Activated naive CD4-positive, alpha-beta T cell treated with anti-CD3 and anti-CD28 coated beads, Interleukin-2, amount 50 U/mL, for 16 hours (primary cell): ENCODE measurements at regions not wholly inside any gene's neighbourhood (a gene's known extent, or its start where the extent isn't known, plus 50 kb on each side); places are given as distances from the start of the nearest gene placed in this dataset.

Experiments
- DNase-seq: peaks from one replicate; pipeline ENCODE4 v3.0.0-alpha.2; 2020

DNA sequence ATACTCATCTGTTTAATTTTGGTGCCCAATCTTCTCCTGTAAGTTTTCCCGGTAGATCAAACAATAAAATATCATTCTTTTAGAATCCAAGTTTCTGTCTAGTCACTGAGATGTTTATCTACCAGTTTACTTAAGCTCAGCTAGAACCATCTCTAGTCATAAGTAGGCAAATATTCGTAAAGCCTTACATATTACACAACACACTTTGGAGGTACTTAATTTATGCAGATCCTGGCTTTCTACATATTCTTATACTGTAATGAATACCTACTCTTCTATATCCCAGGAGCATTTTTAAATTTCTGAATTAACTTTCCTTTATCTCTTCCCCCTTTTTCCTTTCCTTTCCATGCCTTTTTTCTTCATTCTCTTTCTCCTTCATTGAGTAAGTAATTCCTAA, 185.9 kb upstream of the ZBTB20 start:
- DNase-seq = no peak

DNA sequence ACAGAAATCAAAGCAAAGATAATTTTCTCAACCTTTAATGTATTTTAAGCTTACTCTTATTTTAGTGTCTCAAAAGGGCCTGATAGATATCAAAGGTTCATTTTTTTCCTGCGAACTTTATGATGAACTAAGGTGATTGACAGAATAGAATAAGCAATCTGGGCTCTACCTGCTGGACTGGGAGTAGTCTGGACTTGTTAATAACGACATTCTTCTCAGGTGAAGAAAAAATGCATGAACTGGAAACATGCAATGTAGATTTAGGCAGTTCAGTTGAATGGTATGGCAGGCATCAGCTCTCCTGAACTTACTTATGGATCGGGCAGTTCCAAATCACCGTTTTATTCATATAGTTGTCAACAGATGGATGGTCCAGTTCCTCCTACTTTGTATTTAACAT, 189.7 kb upstream of the ZBTB20 start:
- DNase-seq = no peak

DNA sequence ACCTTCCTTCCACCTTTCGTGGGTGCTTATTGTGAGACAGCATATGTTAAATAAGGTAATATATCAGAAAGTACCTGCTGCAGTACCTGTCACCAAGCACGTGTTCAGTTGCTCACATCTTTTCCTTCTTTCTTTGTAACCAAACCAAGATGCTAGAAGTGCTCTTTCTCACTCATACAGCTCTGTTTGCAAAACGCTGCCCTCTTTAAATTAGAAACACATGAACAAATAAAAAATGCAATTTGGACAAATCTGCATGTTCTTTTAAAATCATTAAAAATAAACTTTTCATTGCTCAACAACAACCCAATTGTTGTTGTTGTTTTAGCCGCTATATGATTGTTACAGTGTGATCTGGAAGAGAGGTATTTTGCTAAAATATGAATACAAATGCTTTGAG, 193.5 kb upstream of the ZBTB20 start:
- no peak for DNase-seq

DNA sequence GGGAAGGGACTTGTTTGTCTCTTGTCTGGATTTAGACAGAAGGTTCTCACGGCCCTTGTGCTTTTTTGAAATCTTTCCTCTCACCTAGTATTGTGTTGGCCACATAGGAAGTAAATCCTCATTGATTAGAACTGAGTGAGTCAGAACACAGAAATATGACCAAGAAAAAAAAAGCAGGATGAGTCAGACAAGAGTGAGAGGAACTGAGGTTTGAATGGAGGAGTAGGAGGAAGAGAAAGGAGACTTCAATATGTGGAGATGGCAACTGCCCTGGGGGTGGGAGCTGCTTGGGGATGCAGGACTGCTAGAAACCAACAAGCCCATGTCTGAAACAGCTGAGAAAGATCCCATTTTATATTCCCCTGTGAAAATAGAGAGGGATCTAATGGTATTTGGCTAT, 194.1 kb upstream of the ZBTB20 start:
- no peak for DNase-seq

GRCh38 chr3:115347737-115348136, 200.6 kb upstream of the ZBTB20 start:
- no peak for DNase-seq

- no peak for DNase-seq
Observed at GRCh38 chr3:115348412-115348811, 201.3 kb upstream of the ZBTB20 start.

DNA sequence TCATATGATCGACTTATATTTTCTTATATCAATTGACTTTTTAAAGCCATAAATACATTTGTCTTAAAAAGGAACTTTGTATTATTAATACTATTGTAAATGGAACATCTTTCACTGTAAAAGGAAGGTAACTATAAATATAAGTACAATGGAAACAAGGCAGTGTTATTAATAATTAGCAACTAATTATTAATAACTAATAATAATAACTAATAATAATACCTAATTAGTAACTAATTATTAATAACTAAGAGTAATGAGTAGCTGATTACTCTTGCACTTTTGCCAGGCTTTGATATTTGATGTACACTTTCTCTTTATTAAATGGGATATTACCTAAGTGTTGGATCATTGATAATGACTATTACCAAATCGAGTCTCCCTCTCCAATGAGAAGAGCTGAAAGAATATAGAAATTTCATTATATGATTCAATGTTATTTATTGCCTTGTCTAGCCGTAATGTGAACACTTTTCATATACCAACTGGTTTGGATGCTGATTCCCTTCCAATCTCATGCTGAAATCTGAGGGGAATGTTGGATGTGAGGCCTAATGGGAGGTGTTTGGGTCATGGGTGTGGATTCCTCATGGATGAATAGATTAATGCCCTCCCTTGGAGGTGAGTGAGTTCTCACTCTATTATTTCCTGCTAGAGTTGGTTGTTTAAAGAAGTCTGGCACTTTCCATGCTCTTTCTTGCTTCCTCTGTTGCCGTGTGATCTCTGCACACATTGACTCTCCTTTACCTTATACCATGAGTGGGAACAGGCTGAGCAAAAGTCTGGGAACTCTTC, 202.1 kb upstream of the ZBTB20 start:
- DNase-seq = no peak

- no peak for DNase-seq
Observed at GRCh38 chr3:115350606-115351005, 203.5 kb upstream of the ZBTB20 start.

- no peak for DNase-seq
Observed at GRCh38 chr3:115351193-115351592, 204.1 kb upstream of the ZBTB20 start.

- DNase-seq = no peak
Observed at GRCh38 chr3:115354010-115354409, 206.9 kb upstream of the ZBTB20 start.

GRCh38 chr3:115357456-115357855, 210.4 kb upstream of the ZBTB20 start:
- no peak for DNase-seq

- DNase-seq = no peak
Observed at GRCh38 chr3:115359536-115359935, 212.4 kb upstream of the ZBTB20 start.

DNA sequence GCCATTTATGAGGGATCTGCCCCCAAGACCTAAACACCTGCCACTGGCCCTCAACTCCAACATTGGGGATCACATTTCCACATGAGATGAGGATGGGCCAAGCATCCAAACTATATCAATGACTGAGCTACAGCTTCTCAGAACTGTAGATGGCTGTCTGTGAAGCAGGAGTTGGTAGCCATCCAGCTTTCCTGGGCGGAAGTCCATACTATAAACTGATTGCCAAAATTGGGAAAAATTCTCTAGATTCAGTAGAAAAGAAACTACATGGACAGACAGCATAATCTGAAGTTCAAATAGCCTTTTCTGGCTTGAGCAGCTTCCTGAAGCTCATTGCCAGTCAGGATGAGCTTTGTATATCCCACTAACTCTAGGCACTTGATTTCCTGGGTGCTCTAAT, 214.7 kb upstream of the ZBTB20 start:
- DNase-seq = no peak

- DNase-seq = no peak
Observed at GRCh38 chr3:115363071-115363470, 216.0 kb upstream of the ZBTB20 start.

DNA sequence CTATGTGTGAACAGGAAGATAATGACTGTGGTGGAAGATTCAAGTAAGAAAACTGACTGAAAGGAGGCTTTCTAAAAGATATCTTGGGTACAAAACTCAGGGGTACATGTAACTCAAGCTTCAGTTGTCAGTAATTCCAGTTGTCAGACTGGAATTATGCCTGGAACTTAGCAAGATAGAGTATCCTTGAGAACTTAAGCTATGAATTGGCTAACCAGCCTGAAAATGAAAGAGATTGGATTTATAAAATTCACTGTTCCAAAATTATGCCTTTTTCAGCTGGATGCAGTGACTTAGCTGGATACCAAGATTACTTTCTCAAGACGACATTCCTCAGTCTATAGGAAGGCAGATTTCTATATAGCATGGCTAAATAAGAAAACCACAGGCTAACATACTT, 221.9 kb upstream of the ZBTB20 start:
- DNase-seq = no peak

GRCh38 chr3:115375362-115375761, 228.3 kb upstream of the ZBTB20 start:
- no peak for DNase-seq

GRCh38 chr3:115380883-115381572, 233.9 kb upstream of the ZBTB20 start:
- DNase-seq = no peak

- no peak for DNase-seq
Observed at GRCh38 chr3:115381573-115381912, 234.5 kb upstream of the ZBTB20 start.

DNA sequence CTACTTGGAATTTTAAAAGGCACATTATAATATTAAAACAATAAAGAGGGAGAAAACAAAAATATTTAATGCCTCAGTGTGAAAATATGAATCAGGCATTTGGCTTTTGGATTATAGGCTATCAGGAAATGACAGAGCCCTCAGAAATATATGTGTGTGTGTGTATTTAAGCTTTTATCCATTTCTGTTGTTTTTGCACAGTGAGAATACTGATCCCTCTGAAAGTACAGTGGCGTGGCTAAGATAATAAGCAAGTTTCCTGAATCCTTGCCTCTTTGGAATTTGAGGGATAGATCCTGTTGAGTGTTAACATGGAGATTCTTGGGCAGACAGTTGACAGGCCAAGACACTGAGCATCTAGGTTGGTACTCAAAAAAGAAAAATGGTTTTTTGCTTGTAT, 234.8 kb upstream of the ZBTB20 start:
- no peak for DNase-seq

DNA sequence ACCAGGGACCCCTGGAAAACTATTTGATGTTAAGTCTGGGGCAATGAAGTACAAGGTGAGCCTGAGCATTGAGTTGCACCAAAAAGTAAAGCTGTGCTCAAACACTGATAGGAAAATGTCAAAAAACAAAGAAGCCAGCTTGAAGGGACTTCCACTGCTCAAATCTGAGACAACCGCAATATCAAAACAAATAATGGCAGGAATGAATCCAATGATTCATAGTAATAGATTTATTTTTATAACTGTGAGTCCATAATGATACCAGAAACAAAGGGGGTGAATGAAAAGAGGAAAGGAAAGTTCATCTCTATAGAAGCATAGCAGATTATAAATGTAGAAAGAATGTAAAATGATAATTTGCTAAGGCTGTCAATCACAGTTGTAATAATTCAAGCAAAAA, 237.3 kb upstream of the ZBTB20 start:
- DNase-seq = no peak

GRCh38 chr3:115385774-115386730, 237.3 kb upstream of the GAP43 start:
- DNase-seq = no peak

DNA sequence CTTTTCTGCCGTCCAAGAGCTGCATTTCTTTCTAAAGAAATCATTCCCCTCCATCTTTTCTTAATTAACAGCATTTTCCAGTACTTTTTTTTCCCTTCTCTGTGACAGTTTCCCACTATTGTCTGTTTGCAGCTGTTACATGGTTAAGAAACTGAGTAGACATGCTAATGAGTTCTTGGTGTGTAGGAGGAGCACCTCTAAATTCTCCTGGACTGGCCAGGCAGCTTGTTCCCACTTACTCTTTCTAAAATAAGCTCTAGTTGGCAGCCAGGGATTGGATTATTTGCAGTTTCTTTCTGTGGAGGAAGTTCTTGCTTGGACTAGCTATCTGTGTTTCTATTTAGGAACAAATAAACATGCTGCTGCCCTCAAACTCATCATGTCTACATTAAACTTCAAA, 235.1 kb upstream of the GAP43 start:
- DNase-seq = no peak

GRCh38 chr3:115388811-115389210, 234.5 kb upstream of the GAP43 start:
- DNase-seq = no peak

DNA sequence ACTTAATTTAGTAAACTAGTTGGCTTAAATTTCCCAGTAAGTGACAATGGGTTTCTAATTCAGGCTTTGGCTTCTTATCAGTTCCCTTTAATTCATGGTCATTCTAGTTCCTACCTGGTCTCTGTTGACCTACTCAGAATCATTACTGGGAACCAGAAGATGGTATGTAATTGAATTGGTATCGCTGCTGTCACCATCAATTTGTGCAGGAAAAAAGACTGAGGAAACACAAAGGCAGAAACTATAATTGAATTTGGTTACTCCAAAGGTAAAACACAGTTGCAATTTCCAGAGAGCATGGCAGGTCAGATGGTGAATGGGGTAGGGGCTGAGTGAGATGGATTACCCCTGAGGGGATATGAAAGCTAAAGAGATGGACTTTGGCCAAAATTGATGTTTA, 226.5 kb upstream of the GAP43 start:
- no peak for DNase-seq
